GM21723 (cell line): ENCODE measurements at regions not wholly inside any gene's neighbourhood (a gene's known extent, or its start where the extent isn't known, plus 50 kb on each side); places are given as distances from the start of the nearest gene placed in this dataset.

Experiments
- ATAC-seq: cut with Tn5 transposase; IDR thresholded peaks from one replicate; pipeline ENCODE4 v1.9.1; 2021; ENCODE audit warnings: mild to moderate bottlenecking, moderate library complexity; ENCODE audit not compliant: unreplicated experiment

DNA sequence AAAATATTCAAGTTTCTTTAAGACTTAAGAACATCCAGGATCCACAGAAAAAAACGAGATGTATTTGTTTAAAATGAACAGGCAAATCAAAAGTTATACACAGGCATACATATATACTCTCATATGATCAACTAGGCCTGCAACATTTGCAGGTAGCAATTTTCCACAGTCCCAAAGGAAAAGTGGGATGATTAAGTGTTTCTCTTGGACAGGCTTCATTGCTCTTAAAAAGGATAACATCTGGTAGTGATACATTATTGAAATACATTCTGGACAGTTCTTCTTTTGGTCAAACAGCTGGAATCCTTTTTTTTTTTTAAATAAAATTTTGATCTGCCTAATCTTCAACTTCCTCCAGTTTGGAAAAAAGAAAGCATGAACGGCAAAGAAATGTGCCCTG is 114.8 kb upstream of the TDRD3 start:
- no peak for ATAC-seq

- no peak for ATAC-seq
Measured at GRCh38 chr13:60282708-60283107, 114.3 kb upstream of the TDRD3 start.

GRCh38 chr13:60286707-60287106 is 110.3 kb upstream of the TDRD3 start:
- ATAC-seq: no peak

- no peak for ATAC-seq
Measured at GRCh38 chr13:60288569-60288968, 108.5 kb upstream of the TDRD3 start.

GRCh38 chr13:60303166-60303565 is 93.9 kb upstream of the TDRD3 start:
- ATAC-seq: no peak

DNA sequence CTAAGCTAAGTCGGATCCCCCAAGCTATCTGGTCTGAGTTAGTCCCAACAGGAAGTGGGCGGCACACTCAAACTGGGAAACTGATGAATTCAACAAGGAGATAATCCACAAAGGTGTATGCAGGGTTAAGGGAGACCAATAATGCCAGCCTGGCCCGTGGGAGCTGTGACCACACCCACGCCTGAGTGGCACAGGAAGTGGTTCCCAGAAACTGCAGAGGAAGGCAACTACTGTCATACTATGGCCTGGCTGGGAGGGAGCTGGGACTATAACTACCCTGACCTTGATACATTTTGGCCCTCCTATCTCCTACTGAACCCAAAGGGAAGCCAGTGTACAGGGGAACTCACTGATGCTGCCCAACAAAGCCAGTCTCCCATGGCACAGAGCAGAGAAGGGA is 85.5 kb upstream of the TDRD3 start:
- ATAC-seq: no peak

DNA sequence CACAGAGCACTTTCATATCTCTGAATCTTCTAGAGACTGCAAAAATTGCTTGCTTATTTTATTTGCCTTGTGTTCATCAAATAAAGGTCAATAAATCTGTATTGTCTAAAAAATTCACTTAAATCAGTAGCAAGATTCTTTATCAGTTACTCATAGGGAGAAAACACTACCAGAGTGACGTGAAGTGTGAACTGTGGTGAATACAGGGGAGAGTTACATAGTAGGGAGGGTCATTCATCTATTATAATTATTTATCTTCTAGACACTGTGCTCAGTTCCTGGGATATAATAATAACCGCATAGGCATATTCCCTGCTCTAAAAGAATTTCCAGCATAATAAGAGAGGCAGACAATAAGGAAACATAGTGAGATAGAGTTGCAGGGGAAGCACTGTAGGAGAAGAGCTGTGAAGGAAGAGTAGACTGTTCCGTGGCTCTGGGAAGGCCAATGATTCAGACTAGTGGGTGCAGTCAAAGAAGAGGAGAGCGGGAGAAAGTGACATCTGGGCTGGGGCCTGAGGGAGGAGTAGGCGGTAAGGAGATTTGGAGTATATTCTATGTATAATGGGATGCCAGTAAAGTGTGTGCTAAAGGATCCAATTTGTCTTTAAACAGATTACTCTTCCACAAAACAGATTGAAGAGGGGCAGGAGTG is 84.0 kb upstream of the TDRD3 start:
- no peak for ATAC-seq

DNA sequence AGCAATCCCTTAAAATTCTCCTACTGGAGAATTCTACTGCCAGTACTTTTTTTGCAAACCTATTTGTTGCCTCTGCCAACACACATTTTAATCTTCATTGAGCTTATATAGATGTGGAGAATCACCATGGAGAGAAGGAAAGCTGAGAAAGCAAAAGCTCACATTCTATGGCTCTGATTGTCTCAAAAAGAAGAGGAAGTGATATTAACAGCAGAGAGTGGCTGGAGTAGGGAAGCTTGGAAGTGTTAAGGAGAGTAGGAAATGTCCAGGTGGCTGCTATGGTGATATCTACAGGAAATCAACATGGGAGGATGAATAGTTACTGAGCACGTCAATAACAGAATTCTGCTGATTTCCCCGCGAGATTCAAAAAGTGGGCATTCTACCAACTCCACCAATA is 78.8 kb upstream of the TDRD3 start:
- no peak for ATAC-seq

GRCh38 chr13:60324131-60324530 is 72.9 kb upstream of the TDRD3 start:
- ATAC-seq: no peak

DNA sequence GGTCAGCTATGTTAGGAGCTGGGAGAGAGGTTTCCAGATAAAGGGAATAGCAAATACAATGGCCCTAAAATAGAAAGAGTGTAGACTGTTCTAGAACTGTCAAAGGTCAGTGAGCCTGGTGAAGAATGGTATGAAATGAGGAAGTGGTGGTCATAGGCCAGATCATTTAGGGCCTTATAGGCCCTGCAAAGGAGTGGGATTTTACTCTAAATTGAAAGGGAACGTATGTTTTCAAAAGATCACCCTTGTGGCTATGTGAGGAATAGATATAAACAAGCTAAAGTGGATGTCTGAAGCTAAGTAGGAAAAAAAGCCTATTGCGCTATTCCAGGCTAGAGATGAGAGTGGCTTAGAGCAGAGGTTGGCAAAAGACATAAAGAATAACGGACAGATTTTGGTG is 70.7 kb upstream of the TDRD3 start:
- ATAC-seq: no peak

- ATAC-seq: no peak
Measured at GRCh38 chr13:60327511-60327910, 69.5 kb upstream of the TDRD3 start.

DNA sequence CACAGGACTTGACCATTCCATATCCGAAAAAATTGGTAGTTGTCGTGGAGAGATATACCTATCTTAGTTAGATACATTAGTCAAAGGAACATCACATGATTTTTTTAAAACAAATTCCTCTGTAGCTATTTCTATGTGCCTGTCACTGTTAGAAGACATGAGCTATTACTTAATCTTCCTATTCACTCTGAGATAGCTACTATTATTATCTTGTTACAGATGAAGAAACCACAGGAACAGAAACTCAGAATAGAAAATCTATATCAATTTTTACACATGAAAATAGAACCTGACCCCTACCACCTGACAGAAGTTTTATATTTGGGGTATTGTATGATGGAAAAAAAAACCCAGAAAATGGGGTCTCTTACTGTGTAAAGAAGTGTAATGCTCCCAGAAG is 68.9 kb upstream of the TDRD3 start:
- ATAC-seq: peak; percentile 37

- peak; percentile 70 for ATAC-seq
Measured at GRCh38 chr13:60329221-60329923, 67.6 kb upstream of the TDRD3 start.

DNA sequence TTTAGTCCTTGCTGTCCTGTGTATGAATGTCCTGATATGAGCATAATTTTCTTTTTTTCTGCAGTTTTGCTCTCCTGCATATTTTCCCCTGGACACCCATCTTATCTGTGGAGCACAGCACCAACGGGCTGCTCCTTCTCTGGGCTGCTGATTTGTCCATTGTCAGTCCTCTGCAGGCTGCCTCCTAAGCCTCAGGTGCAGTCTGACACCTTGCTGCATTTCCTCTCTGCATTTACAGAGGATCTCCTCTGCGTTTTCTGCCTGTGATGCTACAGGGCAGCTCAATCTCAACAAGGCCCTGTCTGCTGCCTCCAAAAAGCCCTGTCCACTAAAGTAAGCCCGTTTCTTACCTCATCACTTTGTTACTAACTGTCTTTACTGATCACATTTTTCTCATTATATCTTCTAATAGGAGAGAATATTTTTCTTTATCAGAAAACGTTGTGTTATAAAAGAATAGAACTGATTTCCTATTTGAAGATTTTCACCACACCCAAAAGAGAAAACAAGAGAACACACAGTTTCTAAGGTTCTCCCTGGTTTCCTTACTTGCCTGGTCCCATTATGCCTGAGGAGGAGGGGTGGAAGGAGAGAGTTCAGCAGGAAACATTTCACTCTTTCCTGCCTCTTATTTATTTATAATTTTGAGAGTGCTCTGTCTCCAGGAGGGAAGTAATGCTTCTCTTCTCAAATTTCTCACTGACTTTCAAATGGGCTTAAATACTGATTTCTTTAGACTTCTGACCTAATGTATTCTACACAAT is 65.6 kb upstream of the TDRD3 start:
- no peak for ATAC-seq

- no peak for ATAC-seq
Measured at GRCh38 chr13:60332682-60333081, 64.3 kb upstream of the TDRD3 start.

DNA sequence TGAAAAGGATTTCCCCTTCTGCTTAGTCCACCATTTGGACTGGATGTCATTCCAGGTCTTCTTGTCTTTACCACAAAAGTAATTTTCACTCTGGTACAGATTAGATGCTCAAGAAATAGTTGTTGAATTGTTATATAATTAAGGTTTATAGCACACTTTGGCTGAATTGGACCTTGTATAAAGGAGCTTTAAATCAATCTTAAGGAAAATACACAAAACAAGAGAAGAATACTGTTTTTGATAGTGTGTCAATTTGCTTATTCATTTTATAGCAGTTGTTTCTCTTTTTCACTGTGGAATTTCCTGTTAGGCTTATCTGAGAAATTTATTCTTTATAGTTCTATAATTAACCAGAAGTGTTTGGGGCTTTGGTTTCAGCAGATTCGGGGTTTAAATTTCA is 62.7 kb upstream of the TDRD3 start:
- no peak for ATAC-seq

DNA sequence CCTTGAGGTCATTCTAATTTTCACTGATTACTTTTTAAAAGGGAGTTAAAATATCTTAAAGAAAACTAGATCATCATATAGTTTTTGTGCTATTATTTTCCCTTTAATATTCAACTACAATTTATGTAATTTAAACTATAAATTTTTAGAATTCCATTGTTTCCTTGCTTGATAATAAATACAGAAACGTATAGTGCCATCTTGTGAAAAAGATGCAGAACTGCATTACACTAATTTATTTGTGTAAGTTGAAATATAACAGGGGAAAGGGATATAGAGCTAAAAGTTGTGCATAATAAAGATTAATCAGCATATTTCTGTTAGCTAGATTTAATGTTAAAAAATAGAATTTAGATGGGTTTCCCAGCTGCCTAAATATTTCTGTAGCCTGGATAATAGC is 61.5 kb upstream of the TDRD3 start:
- ATAC-seq: no peak

- ATAC-seq: no peak
Measured at GRCh38 chr13:60338754-60339153, 58.3 kb upstream of the TDRD3 start.

DNA sequence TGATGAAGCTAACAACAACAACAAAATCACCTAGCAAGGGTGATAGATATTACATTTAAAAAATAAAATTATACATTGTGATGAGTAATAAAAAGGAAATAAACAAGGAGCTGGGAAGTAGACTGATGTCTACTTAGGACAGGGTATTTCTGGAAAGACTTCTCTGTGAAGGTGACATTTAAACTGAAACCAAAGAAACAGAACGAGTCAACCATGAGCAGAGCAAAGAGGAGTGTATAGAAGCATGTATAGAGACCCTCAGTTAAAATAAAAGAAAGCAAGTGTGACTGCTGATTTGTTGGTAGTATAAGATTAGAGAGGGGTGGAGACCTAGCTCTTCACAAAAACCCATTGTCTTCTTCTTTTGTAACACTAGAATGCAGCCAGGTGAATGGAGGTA is 53.0 kb upstream of the TDRD3 start:
- no peak for ATAC-seq

GRCh38 chr13:60347174-60347573 is 49.8 kb upstream of the TDRD3 start:
- ATAC-seq: no peak
